GM10266 (cell line): ENCODE measurements at regions not wholly inside any gene's neighbourhood (a gene's known extent, or its start where the extent isn't known, plus 50 kb on each side); places are given as distances from the start of the nearest gene placed in this dataset.

Experiments used
- DNase-seq: peaks from one replicate; pipeline ENCODE4 v3.0.0; 2012; ENCODE audit errors: extremely low spot score
- TF ChIP-seq, protein P1 (sequence below): IDR thresholded peaks from 2 replicates; pipeline ENCODE4 v1.5.1; 2012; ENCODE audit warnings: mild to moderate bottlenecking, low read depth; ENCODE audit not compliant: control insufficient read depth, insufficient read depth; ENCODE audit errors: missing control alignments

DNA sequence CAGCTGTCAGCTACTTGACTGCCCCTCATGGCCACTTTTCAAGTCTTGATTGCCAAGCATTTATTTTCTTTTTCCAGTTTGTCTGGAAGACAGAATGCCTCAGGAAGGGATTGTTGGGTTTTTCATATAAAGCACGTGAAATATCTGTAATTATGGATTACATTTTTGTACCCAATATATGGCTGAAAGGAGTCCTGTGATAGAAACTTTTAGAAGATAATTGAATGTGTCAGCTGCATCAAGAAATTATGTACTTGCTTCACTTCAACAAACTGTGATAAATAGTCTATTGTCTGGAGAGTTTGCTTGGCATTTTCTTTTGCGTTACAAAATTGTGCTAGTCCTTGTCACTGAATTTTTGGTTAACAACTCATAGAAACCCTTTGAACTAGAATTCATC is 247.9 kb upstream of the SLCO3A1 start:
- TF ChIP-seq, protein P1, sequence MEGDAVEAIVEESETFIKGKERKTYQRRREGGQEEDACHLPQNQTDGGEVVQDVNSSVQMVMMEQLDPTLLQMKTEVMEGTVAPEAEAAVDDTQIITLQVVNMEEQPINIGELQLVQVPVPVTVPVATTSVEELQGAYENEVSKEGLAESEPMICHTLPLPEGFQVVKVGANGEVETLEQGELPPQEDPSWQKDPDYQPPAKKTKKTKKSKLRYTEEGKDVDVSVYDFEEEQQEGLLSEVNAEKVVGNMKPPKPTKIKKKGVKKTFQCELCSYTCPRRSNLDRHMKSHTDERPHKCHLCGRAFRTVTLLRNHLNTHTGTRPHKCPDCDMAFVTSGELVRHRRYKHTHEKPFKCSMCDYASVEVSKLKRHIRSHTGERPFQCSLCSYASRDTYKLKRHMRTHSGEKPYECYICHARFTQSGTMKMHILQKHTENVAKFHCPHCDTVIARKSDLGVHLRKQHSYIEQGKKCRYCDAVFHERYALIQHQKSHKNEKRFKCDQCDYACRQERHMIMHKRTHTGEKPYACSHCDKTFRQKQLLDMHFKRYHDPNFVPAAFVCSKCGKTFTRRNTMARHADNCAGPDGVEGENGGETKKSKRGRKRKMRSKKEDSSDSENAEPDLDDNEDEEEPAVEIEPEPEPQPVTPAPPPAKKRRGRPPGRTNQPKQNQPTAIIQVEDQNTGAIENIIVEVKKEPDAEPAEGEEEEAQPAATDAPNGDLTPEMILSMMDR, result no peak
- no peak for DNase-seq

DNA sequence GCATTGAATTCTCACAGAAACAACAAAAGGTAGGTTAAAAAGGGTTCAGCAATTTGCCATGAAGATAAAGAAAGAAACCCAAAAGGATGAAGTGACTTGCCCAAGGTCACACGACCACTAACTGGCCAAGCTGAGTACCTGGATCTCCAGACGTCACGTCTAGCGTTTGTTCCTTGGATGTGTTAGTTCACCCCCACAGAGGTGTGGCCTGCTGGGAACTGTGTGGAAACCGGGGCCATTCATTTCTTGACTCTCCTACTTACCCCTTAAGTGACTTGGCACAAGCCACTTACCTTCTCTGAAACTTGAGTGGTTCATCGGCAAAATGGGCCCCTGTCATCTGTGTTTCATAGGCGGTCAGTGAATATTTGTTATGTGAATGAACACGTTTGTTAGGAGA is 244.3 kb upstream of the SLCO3A1 start:
- TF ChIP-seq, protein P1, result no peak
- no peak for DNase-seq

- TF ChIP-seq, protein P1, result no peak
- DNase-seq, result no peak
Observed at GRCh38 chr15:91609966-91610365, 243.5 kb upstream of the SLCO3A1 start.

DNA sequence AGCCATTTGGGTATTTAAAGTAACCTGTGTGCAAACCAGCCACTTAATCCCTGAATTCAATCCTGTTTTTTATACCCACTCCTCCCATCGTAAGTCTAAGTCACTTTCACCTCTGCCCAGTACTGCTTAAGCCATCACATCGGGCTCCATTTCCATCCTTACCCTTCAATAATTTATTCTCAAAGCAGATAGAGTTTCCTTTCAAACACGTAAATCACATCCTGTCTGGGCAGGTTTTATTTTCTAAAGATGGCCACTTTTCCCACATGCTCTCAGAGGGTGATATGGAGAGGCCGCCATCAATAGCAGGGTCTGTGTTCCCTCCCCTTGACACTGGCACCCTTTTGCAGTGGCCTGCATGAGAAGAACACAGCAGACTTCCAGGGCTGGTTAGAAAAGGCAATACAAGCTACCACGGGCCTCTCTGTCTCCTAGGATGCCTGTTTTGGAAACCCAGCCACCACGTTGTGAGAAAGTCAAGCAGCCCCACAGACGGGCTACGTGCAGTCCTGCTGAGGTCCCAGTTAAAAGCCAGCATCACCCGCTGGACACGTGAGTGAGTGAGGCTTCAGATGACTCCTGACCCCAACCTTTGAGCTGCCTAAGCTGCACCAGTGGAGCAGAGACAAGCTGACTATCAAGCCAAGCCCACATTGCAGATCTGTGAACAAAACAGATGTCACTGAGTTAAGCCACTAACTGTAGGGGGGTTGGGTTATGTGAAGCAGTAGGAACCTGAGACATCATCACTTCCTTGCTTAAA is 241.8 kb upstream of the SLCO3A1 start:
- TF ChIP-seq, protein P1, result no peak
- DNase-seq, result no peak

GRCh38 chr15:91620229-91620628 is 233.3 kb upstream of the SLCO3A1 start:
- TF ChIP-seq, protein P1, result no peak
- no peak for DNase-seq

- TF ChIP-seq, protein P1, result no peak
- no peak for DNase-seq
Observed at GRCh38 chr15:91622235-91622634, 231.3 kb upstream of the SLCO3A1 start.

- no peak for DNase-seq
- TF ChIP-seq, protein P1, result no peak
Observed at GRCh38 chr15:91622711-91623342, 230.7 kb upstream of the SLCO3A1 start.
